GM23338 (cell line): ENCODE measurements at regions not wholly inside any gene's neighbourhood (a gene's known extent, or its start where the extent isn't known, plus 50 kb on each side); places are given as distances from the start of the nearest gene placed in this dataset.

Experiments used
- ATAC-seq: fragments of 200-7000 bp; cut with Tn5 transposase; 3 replicates; pipeline ENCODE4 v1.9.1; 2020
- DNase-seq: peaks from one replicate; pipeline ENCODE4 v3.0.0-alpha.2; 2015; ENCODE audit warnings: low spot score
- H2AFZ ChIP-seq: fragments of 200-600 bp; sonication (generic); 2 replicates; pipeline ENCODE4 v1.8.0; 2016; ENCODE audit warnings: antibody characterized with exemption, mild to moderate bottlenecking, moderate library complexity
- H3F3A ChIP-seq: fragments of 200-600 bp; sonication (generic); replicated peaks from 2 replicates; pipeline ENCODE4 v1.8.0; 2017; ENCODE audit warnings: antibody characterized with exemption, mixed run types, low read depth
- H3K27ac ChIP-seq: fragments of 200-600 bp; sonication (generic); 2 replicates; pipeline ENCODE4 v1.6.1; 2016; ENCODE audit warnings: low read depth
- H3K27me3 ChIP-seq: fragments of 200-600 bp; sonication (generic); 2 replicates; pipeline ENCODE4 v1.8.0; 2016; ENCODE audit warnings: mild to moderate bottlenecking, mixed run types, moderate library complexity; ENCODE audit not compliant: insufficient read depth
- H3K36me3 ChIP-seq: fragments of 200-600 bp; sonication (generic); 2 replicates; pipeline ENCODE4 v1.8.0; 2016; ENCODE audit warnings: mild to moderate bottlenecking; ENCODE audit not compliant: insufficient read depth
- H3K4me1 ChIP-seq: fragments of 200-600 bp; sonication (generic); 2 replicates; pipeline ENCODE4 v1.8.0; 2016; ENCODE audit warnings: mild to moderate bottlenecking, moderate library complexity; ENCODE audit not compliant: insufficient read depth
- H3K4me2 ChIP-seq: fragments of 200-600 bp; sonication (generic); 2 replicates; pipeline ENCODE4 v1.7.1; 2017; ENCODE audit warnings: mixed run types
- H3K4me3 ChIP-seq: fragments of 200-600 bp; sonication (generic); 2 replicates; pipeline ENCODE4 v1.6.1; 2016; ENCODE audit warnings: mixed run types
- H3K79me2 ChIP-seq: fragments of 200-600 bp; sonication (generic); replicated peaks from 2 replicates; pipeline ENCODE4 v1.8.0; 2017; ENCODE audit warnings: mild to moderate bottlenecking; ENCODE audit not compliant: insufficient read depth
- H3K9me2 ChIP-seq: fragments of 200-600 bp; sonication (generic); 2 replicates; pipeline ENCODE4 v1.8.0; 2017; ENCODE audit not compliant: insufficient read depth
- H4K20me1 ChIP-seq: fragments of 200-600 bp; sonication (generic); replicated peaks from 2 replicates; pipeline ENCODE4 v1.8.0; 2017; ENCODE audit warnings: mild to moderate bottlenecking; ENCODE audit not compliant: insufficient read depth
- H3K27ac Mint-ChIP-seq: 2 replicates; pipeline ENCODE4 v1.8.0; 2020; ENCODE audit warnings: inconsistent platforms, mild to moderate bottlenecking, moderate library complexity, mixed read lengths
- H3K27me3 Mint-ChIP-seq: 3 replicates; pipeline ENCODE4 v1.8.0; 2022; ENCODE audit warnings: low read depth, mild to moderate bottlenecking, moderate library complexity, mixed read lengths, inconsistent platforms; ENCODE audit not compliant: insufficient read depth, poor library complexity
- H3K36me3 Mint-ChIP-seq: 3 replicates; pipeline ENCODE4 v1.8.0; 2021; ENCODE audit warnings: low read depth, mild to moderate bottlenecking, inconsistent platforms, moderate library complexity, mixed read lengths
- H3K4me1 Mint-ChIP-seq: 3 replicates; pipeline ENCODE4 v1.8.0; 2020; ENCODE audit warnings: mild to moderate bottlenecking, inconsistent platforms, mixed read lengths
- H3K4me3 Mint-ChIP-seq: 3 replicates; pipeline ENCODE4 v1.8.0; 2021; ENCODE audit warnings: moderate library complexity, mild to moderate bottlenecking, inconsistent platforms, mixed read lengths
- H3K9me3 Mint-ChIP-seq: 3 replicates; pipeline ENCODE4 v1.8.0; 2020; ENCODE audit warnings: moderate library complexity, mild to moderate bottlenecking, inconsistent platforms, mixed read lengths
- CREB1 ChIP-seq: fragments of 250-450 bp; sonication (Bioruptor Pico); IDR thresholded peaks from 2 replicates; pipeline ENCODE4 v1.5.0; 2020; ENCODE audit warnings: low read depth, mild to moderate bottlenecking, moderate library complexity
- CTCF ChIP-seq, 2 experiments: fragments of 200-600 bp in 1 of 2; sonication (generic) in 1 of 2; conservative IDR thresholded peaks; 2 replicates each; pipeline versions ENCODE4 v1.5.1 to v1.6.1; 2016 to 2017; ENCODE audit warnings: antibody characterized with exemption in 2 of 2, low read depth in 2 of 2, mild to moderate bottlenecking in 2 of 2, moderate library complexity in 1 of 2
- ETS1 ChIP-seq: IDR thresholded peaks from 2 replicates; pipeline ENCODE4 v1.6.1; 2016; ENCODE audit warnings: antibody characterized with exemption
- EZH2phosphoT487 ChIP-seq: fragments of 200-600 bp; sonication (generic); IDR thresholded peaks from one replicate; pipeline ENCODE4 v1.8.1; 2018; ENCODE audit warnings: antibody characterized with exemption; ENCODE audit not compliant: unreplicated experiment
- NANOG ChIP-seq: IDR thresholded peaks from 2 replicates; pipeline ENCODE4 v1.6.1; 2016; ENCODE audit warnings: antibody characterized with exemption, borderline replicate concordance
- POLR2AphosphoS5 ChIP-seq: IDR thresholded peaks from 2 replicates; pipeline ENCODE4 v1.6.1; 2016; ENCODE audit warnings: antibody characterized with exemption, low read depth
- REST ChIP-seq: IDR thresholded peaks from one replicate; pipeline ENCODE4 v1.6.1; 2018; ENCODE audit warnings: antibody characterized with exemption; ENCODE audit not compliant: unreplicated experiment
- STAT1 ChIP-seq: IDR thresholded peaks from one replicate; pipeline ENCODE4 v1.6.1; 2016; ENCODE audit warnings: antibody characterized with exemption; ENCODE audit not compliant: unreplicated experiment
- ZNF114 ChIP-seq: fragments of 250-450 bp; sonication (Bioruptor Pico); IDR thresholded peaks from 2 replicates; pipeline ENCODE4 v1.5.0; 2020; ENCODE audit warnings: mild to moderate bottlenecking, moderate library complexity
- ZNF462 ChIP-seq: fragments of 250-450 bp; sonication (Bioruptor Pico); IDR thresholded peaks from 2 replicates; pipeline ENCODE4 v1.5.0; 2020; ENCODE audit warnings: mild to moderate bottlenecking, moderate library complexity

- Mint-ChIP-seq H3K36me3 (no peaks in the 10 kb centered on the region), H3K27ac (no peak overlapping the region), H3K9me3 (peaks cover 13% of the 10 kb centered on the region; the same call in 2 of the 3 replicates), H3K4me1 (peaks cover 4% of the 10 kb centered on the region; the same call in 2 of the 3 replicates), H3K27me3 (no peaks in the 10 kb centered on the region), H3K4me3 (no peak overlapping the region)
- H3K9me2 ChIP-seq = no peaks in the 10 kb centered on the region
- no peak for TF ChIP-seq ZNF114
- TF ChIP-seq CTCF (conservative IDR thresholded peaks at IDR 0.05; ENCODE audit: low read depth in 2 of 2) = no peak
- no peak for TF ChIP-seq STAT1
- TF ChIP-seq CREB1 (CRISPR knock-in tag) = no peak
- no peak for TF ChIP-seq ETS1
- no peak for TF ChIP-seq ZNF462
- no peak for TF ChIP-seq POLR2AphosphoS5
- no peak for TF ChIP-seq NANOG
- no peak for TF ChIP-seq REST
- no peak for TF ChIP-seq EZH2phosphoT487
- H3F3A ChIP-seq = no peaks in the 10 kb centered on the region
- H2AFZ ChIP-seq = no peak overlapping the region
- H3K27ac ChIP-seq = no peak overlapping the region
- no peaks in the 10 kb centered on the region for H3K79me2 ChIP-seq
- no peaks in the 10 kb centered on the region for H3K4me1 ChIP-seq
- H3K4me2 ChIP-seq = no peak overlapping the region
- H3K36me3 ChIP-seq = no peaks in the 10 kb centered on the region
- no peaks in the 10 kb centered on the region for H4K20me1 ChIP-seq
- H3K4me3 ChIP-seq = no peak overlapping the region
- DNase-seq = no peak
- ATAC-seq = no peak
- H3K27me3 ChIP-seq = no peaks in the 10 kb centered on the region
These were observed 51.4 kb upstream of the LGSN start for GRCh38 chr6:63371104-63371715.
